DMS79 (cell line): ENCODE measurements at regions not wholly inside any gene's neighbourhood (a gene's known extent, or its start where the extent isn't known, plus 50 kb on each side); places are given as distances from the start of the nearest gene placed in this dataset.
"Not testable (repeated sequence)": the region's sequence is repeated elsewhere in the genome, so short reads cannot be mapped to it uniquely, and the experiment has no call there.

ENCODE experiments used
- DNase-seq: peaks from one replicate; lab custom pipeline; 2025; lab: John Stamatoyannopoulos, UW

GRCh38 chrX:18102006-18102405 is 118.7 kb downstream of the BEND2 start:
- DNase-seq = no peak

GRCh38 chrX:18101087-18101486 is 119.6 kb downstream of the BEND2 start:
- DNase-seq = no peak

- no peak for DNase-seq
Observed at GRCh38 chrX:18099745-18100144, 120.9 kb downstream of the BEND2 start.

- no peak for DNase-seq
Observed at GRCh38 chrX:18098763-18099162, 121.9 kb downstream of the BEND2 start.

- DNase-seq = no peak
Observed at GRCh38 chrX:18076434-18076833, 144.3 kb downstream of the BEND2 start.

- peak; percentile 60 for DNase-seq
Observed at GRCh38 chrX:18075603-18076002, 145.1 kb downstream of the BEND2 start.

GRCh38 chrX:18068045-18068444 is 152.6 kb downstream of the BEND2 start:
- not testable (repeated sequence) for DNase-seq

GRCh38 chrX:18065956-18066355 is 154.7 kb downstream of the BEND2 start:
- DNase-seq = peak; percentile 23

GRCh38 chrX:18051690-18052089 is 169.0 kb downstream of the BEND2 start:
- no peak for DNase-seq

GRCh38 chrX:18047491-18047890 is 173.2 kb downstream of the BEND2 start:
- no peak for DNase-seq

- DNase-seq = no peak
Observed at GRCh38 chrX:18045436-18045835, 175.2 kb downstream of the BEND2 start.

- DNase-seq = no peak
Observed at GRCh38 chrX:18042776-18043175, 177.9 kb downstream of the BEND2 start.

- no peak for DNase-seq
Observed at GRCh38 chrX:18041656-18042055, 179.0 kb downstream of the BEND2 start.

- no peak for DNase-seq
Observed at GRCh38 chrX:18039023-18039422, 177.9 kb upstream of the RAI2 start.

- DNase-seq = no peak
Observed at GRCh38 chrX:18036394-18036793, 175.3 kb upstream of the RAI2 start.

- DNase-seq = no peak
Observed at GRCh38 chrX:18034945-18035344, 173.8 kb upstream of the RAI2 start.

- no peak for DNase-seq
Observed at GRCh38 chrX:18034504-18034903, 173.4 kb upstream of the RAI2 start.

GRCh38 chrX:18032486-18033221 is 171.6 kb upstream of the RAI2 start:
- DNase-seq = no peak

GRCh38 chrX:18031726-18032375 is 170.8 kb upstream of the RAI2 start:
- DNase-seq = no peak

GRCh38 chrX:18030656-18031055 is 169.6 kb upstream of the RAI2 start:
- DNase-seq = not testable (repeated sequence)

- no peak for DNase-seq
Observed at GRCh38 chrX:18026166-18026565, 165.1 kb upstream of the RAI2 start.

- DNase-seq = no peak
Observed at GRCh38 chrX:18017411-18017810, 156.3 kb upstream of the RAI2 start.

GRCh38 chrX:18016941-18017340 is 155.8 kb upstream of the RAI2 start:
- no peak for DNase-seq

GRCh38 chrX:18010253-18010652 is 149.2 kb upstream of the RAI2 start:
- DNase-seq = no peak
